GM12892 (cell line): ENCODE measurements at regions not wholly inside any gene's neighbourhood (a gene's known extent, or its start where the extent isn't known, plus 50 kb on each side); places are given as distances from the start of the nearest gene placed in this dataset.
A peak's percentile ranks its signal among the peaks of the same experiment; 100 is the strongest.

ENCODE experiments used
- DNase-seq: peaks from one replicate; pipeline ENCODE4 v3.0.0; 2011; ENCODE audit not compliant: insufficient read length
- FAIRE-seq: peaks from 2 replicates; lab custom pipeline; 2011; peaks lifted over from hg19 to GRCh38; lab: Jason Lieb, UNC
- POLR2A ChIP-seq: IDR thresholded peaks from 2 replicates; pipeline ENCODE4 v1.6.1; 2011; ENCODE audit warnings: low read depth, low read length, control low read depth
- POLR2AphosphoS5 ChIP-seq: IDR thresholded peaks from 2 replicates; pipeline ENCODE4 v1.6.1; 2011; ENCODE audit warnings: low read depth, low read length, control low read depth
- TAF1 ChIP-seq: IDR thresholded peaks from 2 replicates; pipeline ENCODE4 v1.6.1; 2011; ENCODE audit warnings: low read depth, mild to moderate bottlenecking, control low read depth, low read length, borderline replicate concordance

DNA sequence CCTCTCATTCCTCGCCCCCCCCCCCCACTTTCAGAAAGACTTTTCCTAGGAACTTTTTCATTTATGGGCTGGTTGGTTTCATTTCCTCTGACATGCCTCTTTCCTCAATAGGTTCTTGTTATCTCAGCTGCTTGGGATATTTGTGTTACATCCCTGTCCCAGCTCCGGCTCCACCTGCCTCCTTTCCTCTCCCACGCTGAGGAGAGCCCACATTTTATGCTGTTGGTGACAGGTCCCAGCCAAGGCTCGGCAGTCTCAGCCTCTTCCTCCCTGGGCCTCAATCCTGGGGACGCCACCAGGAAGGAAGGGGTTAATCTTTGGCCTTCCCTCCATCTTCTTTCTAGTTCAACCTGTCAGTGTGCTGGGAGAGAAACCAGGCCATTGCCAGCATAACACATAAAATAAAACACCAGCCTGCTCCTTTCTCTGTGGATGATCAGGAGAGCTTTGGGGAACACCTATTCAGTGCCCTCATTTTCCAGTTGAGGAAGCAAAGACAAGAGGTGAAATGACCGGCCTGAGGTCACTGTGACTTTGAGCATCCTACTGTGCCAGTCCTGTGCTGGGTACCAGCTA, 216.9 kb upstream of the TNP1 start:
- FAIRE-seq (no peak), DNase-seq (no peak)
- TF ChIP-seq POLR2AphosphoS5: no peak
- TF ChIP-seq TAF1: no peak
- TF ChIP-seq POLR2A: no peak

DNA sequence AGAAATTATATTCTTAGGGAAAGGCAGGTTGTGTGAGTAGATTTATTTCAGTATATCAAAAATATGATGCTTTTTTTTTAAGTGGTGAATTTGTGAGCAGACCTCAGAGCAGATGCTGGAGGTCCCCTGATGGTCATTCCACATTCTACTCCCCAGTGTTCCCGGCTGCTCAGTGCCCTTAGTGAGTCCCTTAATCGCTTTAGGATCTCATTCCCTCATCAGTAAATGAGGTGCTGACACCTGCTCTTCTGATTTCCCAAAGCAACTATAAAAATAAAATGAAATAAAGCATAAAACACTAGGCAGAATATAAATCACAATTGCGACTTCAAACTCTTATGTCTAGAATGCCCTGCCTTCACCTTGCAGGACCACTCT, 216.2 kb upstream of the TNP1 start:
- FAIRE-seq: no peak
- no peak for DNase-seq
- no peak for TF ChIP-seq POLR2AphosphoS5
- no peak for TF ChIP-seq POLR2A
- TF ChIP-seq TAF1: no peak

DNA sequence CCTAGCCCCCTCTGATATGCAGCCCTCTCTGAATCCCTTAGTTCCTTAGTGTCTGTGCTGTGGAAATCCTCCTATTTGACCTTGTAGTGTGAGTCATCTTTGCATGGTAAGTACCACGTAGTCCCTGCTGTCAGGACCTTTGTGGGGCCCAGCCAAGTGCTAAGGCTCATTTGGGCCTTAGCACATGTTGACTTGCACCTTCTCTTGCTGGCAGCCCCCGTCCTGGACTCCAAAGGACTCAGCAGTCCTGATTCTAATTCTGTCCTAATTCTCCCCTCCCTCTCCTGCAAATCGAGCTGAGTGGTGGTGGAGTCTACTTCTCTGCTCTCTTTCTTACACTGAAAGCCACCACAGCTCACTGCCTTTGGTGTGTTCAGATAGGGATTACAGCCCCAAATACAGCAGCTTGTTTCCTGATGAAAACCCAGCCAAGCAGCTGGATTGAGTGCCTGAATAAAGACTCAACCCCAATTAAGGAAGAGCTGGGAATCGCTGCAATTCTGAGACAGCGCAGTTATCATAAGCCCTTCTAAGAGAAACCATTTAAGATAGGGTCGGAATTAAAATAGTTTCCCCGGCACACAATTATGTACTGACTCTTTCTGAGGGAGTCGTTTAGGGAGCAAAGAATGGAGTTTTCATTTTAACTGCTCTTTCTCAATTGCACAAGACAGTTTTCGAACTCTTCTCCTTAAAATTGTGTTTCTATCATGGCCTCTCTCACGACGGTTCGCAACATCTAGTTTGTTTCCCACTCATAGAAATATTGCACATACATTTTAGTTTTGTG, 215.6 kb upstream of the TNP1 start:
- TF ChIP-seq POLR2AphosphoS5 (no peak), POLR2A (no peak), TAF1 (no peak)
- DNase-seq (no peak), FAIRE-seq (no peak)

DNA sequence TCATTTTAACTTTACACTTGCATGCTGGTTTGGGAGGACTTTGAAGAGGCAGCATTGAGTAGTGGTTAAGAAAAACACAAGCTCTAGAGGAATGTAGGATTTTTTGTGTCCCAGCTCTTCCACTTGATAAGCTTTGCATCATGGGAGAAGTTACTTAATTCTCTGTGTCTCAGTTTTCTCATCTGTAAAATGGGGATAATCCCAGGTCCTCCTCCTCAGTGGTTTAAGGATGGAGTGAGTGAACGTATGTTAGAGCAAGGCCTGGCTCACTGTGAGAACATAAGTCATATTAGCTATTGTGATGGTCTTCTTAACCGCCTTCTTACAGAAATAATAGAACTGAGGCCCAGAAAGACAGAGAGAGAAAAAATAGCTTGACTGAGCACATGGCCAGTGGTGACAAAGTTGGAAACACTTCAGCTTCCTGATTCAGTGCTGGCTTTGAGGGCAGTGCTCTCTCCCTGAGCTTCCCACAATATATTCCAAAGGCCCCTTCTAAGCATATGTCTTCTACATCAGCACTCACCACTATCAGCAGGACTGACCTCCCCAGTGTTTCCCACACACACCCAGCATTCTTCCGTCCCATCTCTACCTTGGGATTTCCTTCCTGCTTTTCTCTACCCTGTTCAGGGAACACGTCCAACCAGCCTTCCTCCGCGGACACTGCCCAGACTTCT, 214.9 kb upstream of the TNP1 start:
- FAIRE-seq (no peak), DNase-seq (no peak)
- TF ChIP-seq TAF1 (no peak), POLR2AphosphoS5 (no peak), POLR2A (no peak)

DNA sequence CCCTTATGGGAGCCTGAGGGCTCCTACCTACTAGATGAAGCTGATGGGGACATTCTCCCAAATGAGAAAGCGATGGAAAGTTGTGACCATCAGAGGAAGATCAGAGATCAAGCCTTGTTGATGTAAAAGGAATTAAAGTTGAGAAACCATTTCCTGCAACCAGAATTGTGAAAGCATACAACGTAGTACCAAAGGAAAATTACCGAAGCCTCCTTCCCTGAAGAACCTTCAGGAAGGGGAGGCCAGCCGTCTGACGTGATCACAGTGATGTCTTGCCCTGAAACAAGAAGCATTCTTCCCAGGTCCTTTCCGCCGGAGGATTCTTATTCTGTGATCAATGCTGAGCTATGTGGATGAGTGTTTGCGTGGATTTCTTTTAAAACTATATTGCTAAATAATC, 211.6 kb upstream of the TNP1 start:
- no peak for FAIRE-seq
- DNase-seq: no peak
- TF ChIP-seq TAF1 (no peak), POLR2AphosphoS5 (no peak), POLR2A (no peak)

DNA sequence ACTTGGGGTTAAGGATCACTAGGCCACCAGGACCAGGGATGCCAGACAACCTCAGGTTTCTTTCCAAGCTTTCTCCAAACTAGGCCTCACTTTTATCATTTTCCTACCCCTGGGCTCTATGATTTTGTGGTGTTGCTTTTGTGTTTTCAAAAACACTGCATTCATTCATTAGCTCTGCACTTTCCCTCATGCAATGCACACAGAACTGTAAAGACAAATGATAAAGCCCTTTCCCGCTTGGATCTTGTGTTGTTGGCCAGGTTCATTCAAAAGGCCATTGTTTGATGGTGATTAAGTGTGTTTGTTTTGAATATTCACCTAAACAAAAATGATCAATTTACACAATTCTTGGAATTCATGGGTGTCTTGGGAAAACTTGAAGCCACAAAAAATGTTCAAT, 210.7 kb upstream of the TNP1 start:
- no peak for TF ChIP-seq POLR2A
- no peak for TF ChIP-seq TAF1
- no peak for TF ChIP-seq POLR2AphosphoS5
- DNase-seq: no peak
- no peak for FAIRE-seq

DNA sequence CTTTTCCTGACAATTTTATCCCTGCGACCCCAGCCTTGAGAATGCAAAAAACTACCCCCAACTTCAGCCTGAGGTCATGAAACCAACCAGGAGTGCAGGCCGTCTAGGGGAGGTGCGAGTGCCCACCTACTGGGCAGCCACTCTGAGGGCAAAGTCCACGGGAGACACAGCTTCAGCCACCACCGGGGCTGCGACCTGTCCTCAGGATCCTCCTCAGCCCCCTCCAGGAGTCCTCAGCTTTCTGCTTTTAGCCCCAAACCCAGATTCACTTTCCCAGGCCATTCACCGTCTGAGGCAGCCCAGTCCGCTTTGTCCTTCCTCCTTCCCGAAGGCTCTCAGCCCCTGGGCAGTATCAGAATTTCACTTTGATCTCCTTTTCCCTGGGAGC, 210.2 kb upstream of the TNP1 start:
- FAIRE-seq (no peak), DNase-seq (no peak)
- no peak for TF ChIP-seq POLR2AphosphoS5
- TF ChIP-seq POLR2A: no peak
- no peak for TF ChIP-seq TAF1

DNA sequence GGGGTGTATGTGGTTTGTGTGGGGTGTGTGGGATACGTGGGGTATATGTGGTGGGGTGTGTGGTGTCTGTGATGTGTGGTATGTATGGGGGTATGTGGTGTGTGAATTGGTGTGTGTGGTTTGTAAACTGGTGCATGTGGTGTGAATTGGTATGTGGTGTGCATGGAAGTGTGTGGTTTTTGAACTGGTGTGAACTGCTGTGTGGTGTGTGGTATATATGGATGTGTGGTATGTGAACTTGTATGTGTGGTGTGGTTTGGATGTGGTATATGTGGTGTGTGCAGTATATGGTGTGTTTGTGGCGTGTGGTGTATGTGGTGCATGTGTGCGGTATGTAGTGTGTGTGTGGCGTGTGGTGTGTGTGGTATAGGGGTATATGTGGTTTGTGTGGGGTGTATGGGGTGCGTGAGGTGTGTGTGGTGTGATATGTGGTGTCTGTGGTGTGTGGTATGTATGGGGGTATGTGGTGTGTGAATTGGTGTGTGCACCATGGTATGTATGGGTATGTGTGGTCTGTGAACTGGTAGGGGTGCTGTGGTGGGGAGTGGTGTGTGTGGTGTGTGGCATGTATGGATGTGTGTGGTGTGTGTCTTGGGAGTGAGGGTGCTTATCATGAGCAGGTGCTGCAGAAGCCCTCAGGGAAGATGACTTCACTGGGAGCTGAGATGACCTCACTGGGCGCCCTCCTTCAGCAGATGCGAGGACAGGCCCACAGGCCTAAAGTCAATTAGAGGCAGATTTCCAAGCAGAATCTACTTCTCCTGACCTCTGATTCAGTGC, 209.6 kb upstream of the TNP1 start:
- FAIRE-seq (peak; percentile 67), DNase-seq (no peak)
- TF ChIP-seq POLR2AphosphoS5 (no peak), POLR2A (no peak), TAF1 (no peak)

DNA sequence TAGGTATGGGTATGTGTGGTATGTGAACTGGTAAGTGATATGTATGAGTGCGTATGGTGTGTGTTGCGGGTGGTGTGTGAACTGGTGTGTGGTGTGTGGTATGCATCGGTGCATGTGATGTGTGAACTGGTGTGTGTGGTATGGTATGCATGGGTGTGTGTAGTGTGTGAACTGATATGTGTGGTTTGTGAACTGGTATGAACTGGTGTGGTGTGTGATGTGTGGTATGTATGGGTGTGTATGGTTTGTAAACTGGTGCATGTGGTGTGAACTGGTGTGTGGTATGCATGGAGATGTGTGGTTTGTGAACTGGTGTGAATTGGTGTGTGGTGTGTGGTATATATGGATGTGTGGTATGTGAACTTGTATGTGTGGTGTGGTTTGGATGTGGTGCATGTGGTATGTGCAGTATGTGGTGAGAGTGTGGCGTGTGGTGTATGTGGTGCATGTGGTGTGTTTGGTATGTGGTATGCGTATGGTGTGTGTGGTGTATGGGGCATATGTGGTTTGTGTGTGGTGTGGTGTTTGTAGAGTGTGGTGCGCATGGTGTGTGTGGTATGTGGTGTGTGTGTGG, 208.9 kb upstream of the TNP1 start:
- no peak for TF ChIP-seq POLR2AphosphoS5
- TF ChIP-seq TAF1: no peak
- TF ChIP-seq POLR2A: no peak
- FAIRE-seq: peak; percentile 60
- DNase-seq: no peak

DNA sequence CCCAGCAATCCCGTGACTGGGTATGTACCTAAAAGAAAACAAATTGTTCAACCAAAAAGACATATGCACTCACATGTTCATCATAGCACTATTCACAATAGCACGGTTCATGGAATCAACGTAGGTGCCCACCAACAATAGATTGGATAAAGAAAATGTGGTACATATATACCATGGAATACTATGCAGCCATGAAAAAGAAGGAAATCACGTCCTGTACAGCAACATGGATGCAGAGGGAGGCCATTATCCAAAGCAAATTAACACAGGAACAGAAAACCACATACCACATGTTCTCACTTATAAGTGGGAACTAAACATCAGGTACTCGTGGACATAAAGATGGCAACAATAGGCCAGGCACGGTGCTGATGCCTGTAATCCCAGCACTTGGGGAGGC, 207.9 kb upstream of the TNP1 start:
- FAIRE-seq: no peak
- TF ChIP-seq TAF1: no peak
- TF ChIP-seq POLR2A: no peak
- no peak for TF ChIP-seq POLR2AphosphoS5

More for the DNA sequence above, 207.9 kb upstream of the TNP1 start:
- DNase-seq: no peak
